ENCODE measurements at regions not wholly inside any gene's neighbourhood (a gene's known extent, or its start where the extent isn't known, plus 50 kb on each side); places are given as distances from the start of the nearest gene placed in this dataset.

- FAIRE-seq, result no peak
These were observed 270.8 kb downstream of the PTTG2 start for GRCh38 chr4:38230821-38231563.

- no peak for FAIRE-seq
These were observed 271.4 kb downstream of the PTTG2 start for GRCh38 chr4:38231626-38232025.

- FAIRE-seq, result no peak
These were observed 272.5 kb downstream of the PTTG2 start for GRCh38 chr4:38232741-38233140.

- no peak for FAIRE-seq
These were observed 273.7 kb downstream of the PTTG2 start for GRCh38 chr4:38233727-38234480.

GRCh38 chr4:38235354-38235753 lies 275.2 kb downstream of the PTTG2 start:
- FAIRE-seq, result no peak

- FAIRE-seq, result no peak
These were observed 275.8 kb downstream of the PTTG2 start for GRCh38 chr4:38236003-38236402.

GRCh38 chr4:38236503-38236902 lies 276.3 kb downstream of the PTTG2 start:
- FAIRE-seq, result no peak

- FAIRE-seq, result no peak
These were observed 276.9 kb downstream of the PTTG2 start for GRCh38 chr4:38237139-38237538.

GRCh38 chr4:38241541-38241940 lies 281.3 kb downstream of the PTTG2 start:
- FAIRE-seq, result no peak

GRCh38 chr4:38242101-38242500 lies 281.9 kb downstream of the PTTG2 start:
- no peak for FAIRE-seq

- no peak for FAIRE-seq
These were observed 282.7 kb downstream of the PTTG2 start for GRCh38 chr4:38242822-38243387.

- no peak for FAIRE-seq
These were observed 283.3 kb downstream of the PTTG2 start for GRCh38 chr4:38243388-38244053.

GRCh38 chr4:38254825-38255224 lies 294.6 kb downstream of the PTTG2 start:
- FAIRE-seq, result no peak

- FAIRE-seq, result no peak
These were observed 295.4 kb downstream of the PTTG2 start for GRCh38 chr4:38255572-38255971.

GRCh38 chr4:38266616-38267015 lies 306.4 kb downstream of the PTTG2 start:
- no peak for FAIRE-seq

- no peak for FAIRE-seq
These were observed 308.1 kb downstream of the PTTG2 start for GRCh38 chr4:38268108-38268820.

- FAIRE-seq, result no peak
These were observed 308.6 kb downstream of the PTTG2 start for GRCh38 chr4:38268837-38269236.

- no peak for FAIRE-seq
These were observed 313.2 kb downstream of the PTTG2 start for GRCh38 chr4:38273407-38273806.

- no peak for FAIRE-seq
These were observed 315.3 kb downstream of the PTTG2 start for GRCh38 chr4:38275331-38276100.

- no peak for FAIRE-seq
These were observed 318.1 kb downstream of the PTTG2 start for GRCh38 chr4:38278255-38278654.

GRCh38 chr4:38279077-38279476 lies 318.9 kb downstream of the PTTG2 start:
- no peak for FAIRE-seq
